ENCODE measurements at regions not wholly inside any gene's neighbourhood (a gene's known extent, or its start where the extent isn't known, plus 50 kb on each side); places are given as distances from the start of the nearest gene placed in this dataset.

- no peak for DNase-seq (ENCODE audit: low read depth in 3 of 3)
Observed at GRCh38 chr2:21500401-21500945, 376.7 kb downstream of the TDRD15 start.

GRCh38 chr2:21501376-21502027, 377.7 kb downstream of the TDRD15 start:
- no peak for DNase-seq (ENCODE audit: low read depth in 3 of 3)

GRCh38 chr2:21515903-21516302, 392.1 kb downstream of the TDRD15 start:
- DNase-seq (ENCODE audit: low read depth in 3 of 3): no peak

DNA sequence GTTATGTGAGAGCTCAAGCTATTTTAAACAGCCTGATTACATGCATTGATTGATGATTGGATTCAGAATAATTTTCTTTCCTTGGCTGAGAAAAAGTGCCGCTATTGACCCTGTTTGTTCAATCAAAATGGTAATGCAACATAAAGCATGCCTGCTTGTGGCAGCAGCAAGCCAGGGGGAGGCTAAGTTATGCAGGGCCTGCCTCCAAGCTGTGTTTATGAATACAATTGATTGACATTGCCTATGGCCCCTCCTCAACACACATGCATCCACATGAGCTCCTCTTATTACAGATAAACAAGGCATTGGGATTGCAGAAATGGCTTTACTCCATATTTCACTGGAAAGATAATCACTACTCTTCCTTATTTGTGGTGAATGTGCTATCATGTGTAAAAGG, 395.6 kb downstream of the TDRD15 start:
- no peak for DNase-seq (ENCODE audit: low read depth in 3 of 3)

DNA sequence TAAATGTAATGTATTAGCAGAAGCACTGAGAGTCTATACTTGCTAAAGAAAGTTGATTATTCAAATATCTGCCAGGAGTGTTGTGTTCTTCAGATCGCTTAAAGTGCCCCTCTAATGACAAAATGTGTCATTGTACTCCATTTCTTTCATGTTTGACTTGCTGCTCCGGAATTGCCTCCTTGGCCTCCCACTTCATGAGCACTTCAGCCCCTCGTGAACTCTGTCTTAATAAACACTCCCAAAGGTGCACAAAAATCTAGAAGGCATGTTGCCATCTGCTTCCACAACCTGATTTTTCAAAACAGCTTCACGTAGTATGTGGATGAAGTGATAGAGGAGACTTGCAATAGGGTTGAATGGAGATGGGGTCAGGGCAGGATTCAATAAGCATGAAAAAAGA, 396.1 kb downstream of the TDRD15 start:
- no peak for DNase-seq (ENCODE audit: low read depth in 3 of 3)

- DNase-seq (ENCODE audit: low read depth in 3 of 3): no peak
Observed at GRCh38 chr2:21535826-21536225, 412.1 kb downstream of the TDRD15 start.

GRCh38 chr2:21539685-21540084, 415.9 kb downstream of the TDRD15 start:
- no peak for DNase-seq (ENCODE audit: low read depth in 3 of 3)

DNA sequence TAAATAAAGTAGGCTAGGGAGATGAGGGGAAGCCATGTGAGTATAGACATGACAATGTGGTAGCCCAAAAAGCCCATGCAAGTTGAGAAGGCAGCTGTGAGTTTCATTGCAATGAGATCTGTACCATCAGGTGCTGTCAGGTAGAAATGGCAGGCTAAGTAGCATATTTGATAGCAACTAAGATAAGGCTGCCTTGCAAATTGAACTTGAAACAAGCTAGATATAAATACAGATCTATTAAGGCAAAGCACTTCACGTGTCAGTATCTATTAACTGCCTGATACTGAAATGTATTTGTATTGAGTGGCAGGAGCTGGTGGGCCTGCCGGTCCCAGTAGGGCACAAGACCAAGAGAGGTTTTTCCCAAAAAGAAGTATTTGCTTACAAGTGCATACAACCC, 419.9 kb downstream of the TDRD15 start:
- DNase-seq (ENCODE audit: low read depth in 3 of 3): no peak

DNA sequence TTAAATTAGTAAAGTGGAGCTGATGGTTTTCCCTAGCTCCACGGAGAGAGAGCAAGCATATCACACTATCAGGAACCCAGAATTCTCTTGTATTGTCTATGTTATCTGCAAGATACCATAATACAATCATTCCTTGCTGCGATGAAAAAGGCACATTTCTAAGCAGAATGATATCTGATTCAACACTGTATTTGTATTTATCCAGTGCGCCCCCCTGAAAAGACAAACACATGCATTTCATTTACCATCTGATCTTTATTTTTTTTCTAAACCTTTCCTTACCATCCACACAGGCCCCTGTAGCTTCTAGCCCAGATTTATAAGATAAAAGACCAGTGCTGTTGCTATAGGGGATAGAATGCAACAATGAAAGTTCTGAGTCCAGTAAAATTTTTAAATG, 420.6 kb downstream of the TDRD15 start:
- no peak for DNase-seq (ENCODE audit: low read depth in 3 of 3)

GRCh38 chr2:21552981-21553380, 429.2 kb downstream of the TDRD15 start:
- no peak for DNase-seq (ENCODE audit: low read depth in 3 of 3)

DNA sequence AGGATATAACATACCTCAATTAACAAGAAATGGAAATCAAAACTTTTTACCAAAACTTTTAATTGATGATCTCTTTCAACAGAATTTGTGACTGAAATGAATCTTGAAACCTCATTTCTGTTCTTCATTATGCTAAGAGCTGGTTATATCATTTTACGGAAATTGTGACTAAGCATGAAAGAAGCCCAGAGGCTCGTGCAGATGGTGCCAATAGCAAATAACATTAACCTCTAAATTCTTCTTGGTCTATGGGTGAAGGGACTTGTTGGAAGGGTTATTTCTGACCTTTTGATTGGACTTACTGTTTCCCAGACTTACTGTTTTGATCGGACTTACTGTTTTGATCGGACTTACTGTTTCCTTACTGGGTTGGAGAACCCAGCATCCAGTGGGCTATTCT, 435.6 kb downstream of the TDRD15 start:
- no peak for DNase-seq (ENCODE audit: low read depth in 3 of 3)

- DNase-seq (ENCODE audit: low read depth in 3 of 3): no peak
Observed at GRCh38 chr2:21561965-21562364, 438.2 kb downstream of the TDRD15 start.

DNA sequence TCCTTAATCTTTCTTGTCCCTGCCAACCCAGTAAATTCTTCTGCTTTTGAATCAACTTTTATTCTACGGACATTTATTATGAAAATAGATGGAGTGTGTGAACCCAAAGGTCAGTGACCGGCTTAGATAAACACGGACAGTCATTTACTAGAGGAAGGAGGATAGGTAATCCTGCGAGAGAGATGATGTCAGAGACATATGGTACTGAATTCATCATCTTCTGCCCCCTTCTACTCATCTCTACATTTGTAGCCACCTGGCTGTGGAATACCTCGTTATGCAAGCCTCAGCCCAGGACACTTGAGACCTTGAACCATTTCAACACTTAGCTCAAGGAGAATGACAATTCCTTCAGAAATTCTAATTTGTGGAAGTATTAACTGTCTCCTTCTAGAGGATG, 443.6 kb downstream of the TDRD15 start:
- no peak for DNase-seq (ENCODE audit: low read depth in 3 of 3)

DNA sequence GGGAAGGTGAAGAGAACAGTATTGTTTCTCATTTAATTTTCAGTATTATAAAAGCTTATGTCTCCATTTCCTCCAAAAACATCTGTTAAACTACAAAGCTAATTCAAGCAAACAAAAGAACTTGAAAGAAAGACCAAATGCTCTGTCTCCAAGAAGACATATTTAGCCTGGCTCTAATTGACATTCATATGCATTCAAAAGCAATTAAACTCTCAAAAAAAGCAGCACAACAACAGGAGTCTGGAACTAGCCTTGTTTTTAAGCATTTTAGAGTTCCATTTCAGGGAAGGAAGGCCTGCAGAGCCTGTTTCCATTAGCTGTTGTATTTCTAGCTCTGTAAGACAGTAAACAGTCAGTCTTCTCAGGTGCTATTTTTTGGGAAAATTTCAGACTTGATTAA, 447.9 kb downstream of the TDRD15 start:
- no peak for DNase-seq (ENCODE audit: low read depth in 3 of 3)

DNA sequence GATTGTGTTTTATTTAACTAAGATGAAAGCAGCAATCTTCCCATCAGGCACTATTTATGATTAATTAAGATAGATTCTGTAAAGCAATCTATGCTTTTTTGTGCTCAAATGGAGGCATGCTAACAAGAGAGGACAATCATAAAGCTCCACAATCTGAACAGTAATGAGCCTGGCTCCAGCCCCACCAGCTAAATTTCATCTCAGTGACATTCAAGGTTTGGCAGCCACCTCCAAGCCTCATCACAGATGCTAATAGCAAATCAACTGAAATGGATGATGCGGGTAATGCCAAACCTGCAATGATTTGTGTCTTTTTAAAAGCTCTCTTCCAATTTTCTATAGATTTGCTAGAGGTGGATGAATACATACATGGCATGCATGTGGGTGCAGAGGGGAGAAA, 456.6 kb downstream of the TDRD15 start:
- DNase-seq (ENCODE audit: low read depth in 3 of 3): no peak

DNA sequence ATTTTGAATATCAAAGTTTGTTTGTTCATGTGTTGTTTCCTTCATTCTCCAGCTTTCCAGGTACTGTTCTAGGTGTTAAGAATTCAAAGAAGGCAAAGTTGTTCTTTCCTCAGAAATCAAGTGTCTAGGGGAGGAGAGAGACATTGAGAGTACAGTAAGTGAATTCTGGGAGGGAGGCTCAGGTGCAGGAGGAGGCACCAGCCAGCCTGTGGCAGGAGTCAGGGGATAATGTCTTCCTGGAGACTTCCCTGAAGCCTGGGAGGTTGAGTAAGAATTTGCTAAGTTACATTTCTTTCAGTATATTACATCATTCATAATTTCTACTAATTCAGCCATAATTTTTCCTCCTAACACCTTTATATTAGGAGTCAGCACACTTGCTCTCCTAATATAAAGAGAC, 462.1 kb downstream of the TDRD15 start:
- no peak for DNase-seq (ENCODE audit: low read depth in 3 of 3)

- no peak for DNase-seq (ENCODE audit: low read depth in 3 of 3)
Observed at GRCh38 chr2:21590026-21590690, 466.4 kb downstream of the TDRD15 start.

GRCh38 chr2:21591926-21592325, 468.2 kb downstream of the TDRD15 start:
- DNase-seq (ENCODE audit: low read depth in 3 of 3): no peak

DNA sequence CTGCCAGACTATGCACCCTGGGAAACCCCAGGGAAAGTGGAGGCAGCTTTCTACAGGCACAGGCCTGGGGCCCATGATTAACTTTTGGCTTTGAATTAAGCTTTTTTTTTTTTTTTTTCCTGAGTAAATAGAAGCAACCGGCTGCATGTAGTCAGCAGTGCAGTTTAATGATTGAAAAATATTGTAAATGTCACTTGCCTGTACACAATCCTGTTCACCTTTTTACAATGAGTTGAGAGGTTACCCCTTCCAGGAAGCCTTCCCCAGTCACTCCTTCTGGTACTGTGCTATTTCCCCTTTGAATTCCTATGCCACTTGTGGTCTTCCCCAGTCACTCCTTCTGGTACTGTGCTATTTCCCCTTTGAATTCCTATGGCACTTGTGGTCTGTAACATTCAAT, 475.6 kb downstream of the TDRD15 start:
- no peak for DNase-seq (ENCODE audit: low read depth in 3 of 3)

- DNase-seq (ENCODE audit: low read depth in 3 of 3): no peak
Observed at GRCh38 chr2:21602789-21603188, 479.0 kb downstream of the TDRD15 start.

DNA sequence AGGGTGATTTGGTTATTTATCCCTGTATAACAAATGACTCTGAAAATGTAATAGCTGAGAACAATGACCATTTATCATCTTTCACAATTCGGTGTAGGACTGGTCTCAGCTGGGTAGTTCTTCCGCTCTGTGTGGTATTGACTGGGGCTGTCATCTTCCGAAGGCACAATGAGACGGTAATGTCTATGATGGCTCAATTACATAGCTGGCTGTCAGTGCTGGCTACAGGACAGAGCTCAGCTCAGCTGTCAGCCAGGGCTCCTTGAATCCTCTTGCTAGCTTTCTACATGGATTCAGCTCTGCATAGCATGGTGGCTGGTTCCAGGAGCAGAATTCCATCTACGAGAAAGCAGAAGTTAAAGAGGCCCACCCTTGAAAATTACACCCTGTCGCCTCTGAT, 483.8 kb downstream of the TDRD15 start:
- DNase-seq (ENCODE audit: low read depth in 3 of 3): no peak

- DNase-seq (ENCODE audit: low read depth in 3 of 3): no peak
Observed at GRCh38 chr2:21610304-21610703, 486.5 kb downstream of the TDRD15 start.

GRCh38 chr2:21617885-21618434, 494.2 kb downstream of the TDRD15 start:
- no peak for DNase-seq (ENCODE audit: low read depth in 3 of 3)
